Posterior vena cava (tissue), 2 donors: ENCODE measurements at regions not wholly inside any gene's neighbourhood (a gene's known extent, or its start where the extent isn't known, plus 50 kb on each side); places are given as distances from the start of the nearest gene placed in this dataset.

Experiments used
- DNase-seq: peaks from one replicate; pipeline ENCODE4 v3.0.0-alpha.2; 2020; ENCODE audit warnings: low spot score
- intact Hi-C, 2 donors: fragments of 100-400 bp; cut with DNase I; formaldehyde crosslinking; loops; one replicate each; pipeline versions ENCODE4 v1.14.1 to v1.14.2; 2022 to 2023
- donor health status: DM: yes; HTN: yes; CAD: no.
- donor health status: DM: yes; HTN: yes; CAD: no.

GRCh38 chr2:60301726-60302125 is 251.7 kb downstream of the BCL11A start:
- DNase-seq = no peak
- intact Hi-C loops = no loop called here

- DNase-seq = no peak
- intact Hi-C loops = no loop called here
These were observed 254.3 kb downstream of the BCL11A start for GRCh38 chr2:60299179-60299578.

- intact Hi-C loops = no loop called here
- DNase-seq = no peak
These were observed 255.3 kb downstream of the BCL11A start for GRCh38 chr2:60298006-60298696.

GRCh38 chr2:60297296-60298005 is 256.0 kb downstream of the BCL11A start:
- intact Hi-C loops = no loop called here
- DNase-seq = no peak

- no peak for DNase-seq
- intact Hi-C loops = no loop called here
These were observed 257.1 kb downstream of the BCL11A start for GRCh38 chr2:60296219-60296955.

GRCh38 chr2:60295636-60295962 is 257.9 kb downstream of the BCL11A start:
- no peak for DNase-seq
- intact Hi-C loops = no loop called here

- no peak for DNase-seq
- intact Hi-C loops = no loop called here
These were observed 258.4 kb downstream of the BCL11A start for GRCh38 chr2:60294901-60295635.

GRCh38 chr2:60292242-60292641 is 261.2 kb downstream of the BCL11A start:
- intact Hi-C loops = no loop called here
- DNase-seq = no peak

GRCh38 chr2:60290509-60290908 is 262.9 kb downstream of the BCL11A start:
- DNase-seq = no peak
- intact Hi-C loops = no loop called here

- no peak for DNase-seq
- intact Hi-C loops = no loop called here
These were observed 267.7 kb downstream of the BCL11A start for GRCh38 chr2:60285626-60286316.

GRCh38 chr2:60283626-60284025 is 269.8 kb downstream of the BCL11A start:
- intact Hi-C loops = no loop called here
- no peak for DNase-seq

- intact Hi-C loops = no loop called here
- DNase-seq = no peak
These were observed 270.6 kb downstream of the BCL11A start for GRCh38 chr2:60282886-60283285.

- intact Hi-C loops = no loop called here
- DNase-seq = no peak
These were observed 271.7 kb downstream of the BCL11A start for GRCh38 chr2:60281730-60282129.

GRCh38 chr2:60280238-60280637 is 273.2 kb downstream of the BCL11A start:
- no peak for DNase-seq
- intact Hi-C loops = no loop called here

GRCh38 chr2:60278906-60279305 is 274.5 kb downstream of the BCL11A start:
- DNase-seq = no peak
- intact Hi-C loops = no loop called here

GRCh38 chr2:60275958-60276357 is 277.5 kb downstream of the BCL11A start:
- intact Hi-C loops = no loop called here
- DNase-seq = no peak

GRCh38 chr2:60273836-60274235 is 279.6 kb downstream of the BCL11A start:
- DNase-seq = no peak
- intact Hi-C loops = no loop called here

- intact Hi-C loops = no loop called here
- no peak for DNase-seq
These were observed 281.7 kb downstream of the BCL11A start for GRCh38 chr2:60271713-60272112.

GRCh38 chr2:60271131-60271530 is 282.3 kb downstream of the BCL11A start:
- DNase-seq = no peak
- intact Hi-C loops = no loop called here
